BJ (cell line): ENCODE measurements at regions not wholly inside any gene's neighbourhood (a gene's known extent, or its start where the extent isn't known, plus 50 kb on each side); places are given as distances from the start of the nearest gene placed in this dataset.

Experiments
- CTCF ChIA-PET: fragments of 350-600 bp; formaldehyde crosslinking; extraction: SDS; loops from one replicate; lab custom pipeline; 2021; ENCODE audit warnings: antibody characterized with exemption, inconsistent platforms; lab: Yijun Ruan, JAX
- POLR2A ChIA-PET: fragments of 300-600 bp; sonication (Branson Sonifier 250); formaldehyde crosslinking; extraction: SDS; loops from one replicate; lab custom pipeline; 2021; ENCODE audit warnings: antibody characterized with exemption; lab: Charles Lee
- DNase-seq: peaks from one replicate; pipeline ENCODE4 v3.0.0-alpha.2; 2011; ENCODE audit warnings: low read depth
- H3K27me3 ChIP-seq: 2 replicates; pipeline ENCODE4 v1.6.0; 2011; ENCODE audit warnings: low read length; ENCODE audit not compliant: control insufficient read depth, insufficient read depth
- H3K36me3 ChIP-seq: 2 replicates; pipeline ENCODE4 v1.5.1; 2011; ENCODE audit warnings: low read length; ENCODE audit not compliant: control insufficient read depth, insufficient read depth
- H3K4me3 ChIP-seq: 2 replicates; pipeline ENCODE4 v1.5.1; 2011; ENCODE audit warnings: low read depth, mild to moderate bottlenecking, control low read depth, low read length
- TF ChIP-seq, protein P1 (sequence below): IDR thresholded peaks from 2 replicates; pipeline ENCODE4 v1.5.1; 2011; ENCODE audit warnings: low read depth, mild to moderate bottlenecking, control low read depth, inconsistent platforms, low read length, moderate library complexity; ENCODE audit not compliant: insufficient read depth

DNA sequence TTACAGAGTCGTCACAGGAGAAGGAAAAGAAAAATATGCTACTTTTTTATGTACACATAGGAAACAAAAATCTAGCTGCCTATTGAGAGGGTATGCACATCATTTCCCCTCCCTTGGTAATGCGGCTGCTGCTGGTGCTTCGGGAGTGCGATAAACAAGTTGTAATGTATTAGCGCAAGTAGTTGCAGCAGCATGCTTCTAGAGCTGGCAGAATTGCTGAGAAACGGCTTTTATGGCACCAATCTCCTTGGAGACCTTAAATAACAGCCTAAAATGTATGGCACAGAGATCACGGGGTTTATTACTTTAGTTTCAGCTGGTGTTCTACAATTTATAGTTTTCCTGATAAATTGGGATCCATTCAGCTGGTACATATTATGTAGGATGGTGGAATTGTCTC is 447.6 kb upstream of the TMPO start:
- CTCF ChIA-PET: no interaction called here
- Histone ChIP-seq H3K27me3 (no peaks in the 10 kb centered on the region), H3K4me3 (no peak overlapping the region), H3K36me3 (no peaks in the 10 kb centered on the region)
- TF ChIP-seq, protein P1, sequence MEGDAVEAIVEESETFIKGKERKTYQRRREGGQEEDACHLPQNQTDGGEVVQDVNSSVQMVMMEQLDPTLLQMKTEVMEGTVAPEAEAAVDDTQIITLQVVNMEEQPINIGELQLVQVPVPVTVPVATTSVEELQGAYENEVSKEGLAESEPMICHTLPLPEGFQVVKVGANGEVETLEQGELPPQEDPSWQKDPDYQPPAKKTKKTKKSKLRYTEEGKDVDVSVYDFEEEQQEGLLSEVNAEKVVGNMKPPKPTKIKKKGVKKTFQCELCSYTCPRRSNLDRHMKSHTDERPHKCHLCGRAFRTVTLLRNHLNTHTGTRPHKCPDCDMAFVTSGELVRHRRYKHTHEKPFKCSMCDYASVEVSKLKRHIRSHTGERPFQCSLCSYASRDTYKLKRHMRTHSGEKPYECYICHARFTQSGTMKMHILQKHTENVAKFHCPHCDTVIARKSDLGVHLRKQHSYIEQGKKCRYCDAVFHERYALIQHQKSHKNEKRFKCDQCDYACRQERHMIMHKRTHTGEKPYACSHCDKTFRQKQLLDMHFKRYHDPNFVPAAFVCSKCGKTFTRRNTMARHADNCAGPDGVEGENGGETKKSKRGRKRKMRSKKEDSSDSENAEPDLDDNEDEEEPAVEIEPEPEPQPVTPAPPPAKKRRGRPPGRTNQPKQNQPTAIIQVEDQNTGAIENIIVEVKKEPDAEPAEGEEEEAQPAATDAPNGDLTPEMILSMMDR: no peak
- no peak for DNase-seq
- POLR2A ChIA-PET: no interaction called here

DNA sequence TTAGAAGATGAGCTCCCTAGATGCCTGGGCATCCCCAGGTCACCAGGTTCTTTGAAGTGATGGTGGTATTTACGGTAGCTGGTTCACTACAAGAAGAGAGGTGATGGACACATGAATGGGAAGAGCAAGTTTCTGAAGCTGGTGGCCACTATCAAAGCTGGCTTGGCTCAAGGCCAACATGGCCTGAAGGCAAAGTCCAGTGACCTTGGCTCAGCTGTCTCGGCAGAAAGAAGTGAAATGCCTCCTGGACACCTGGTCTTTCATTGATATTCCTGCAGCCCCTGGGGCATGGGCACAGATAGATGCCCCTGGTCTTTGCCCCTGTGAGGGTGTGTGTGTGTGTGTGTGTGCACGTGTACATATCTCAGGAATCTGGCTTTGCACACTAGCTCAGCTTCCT is 441.8 kb upstream of the TMPO start:
- ChIA-PET CTCF (no interaction called here), POLR2A (no interaction called here)
- H3K27me3 ChIP-seq: no peaks in the 10 kb centered on the region
- no peak for DNase-seq
- H3K4me3 ChIP-seq: no peak overlapping the region
- no peaks in the 10 kb centered on the region for H3K36me3 ChIP-seq
- TF ChIP-seq, protein P1: no peak

DNA sequence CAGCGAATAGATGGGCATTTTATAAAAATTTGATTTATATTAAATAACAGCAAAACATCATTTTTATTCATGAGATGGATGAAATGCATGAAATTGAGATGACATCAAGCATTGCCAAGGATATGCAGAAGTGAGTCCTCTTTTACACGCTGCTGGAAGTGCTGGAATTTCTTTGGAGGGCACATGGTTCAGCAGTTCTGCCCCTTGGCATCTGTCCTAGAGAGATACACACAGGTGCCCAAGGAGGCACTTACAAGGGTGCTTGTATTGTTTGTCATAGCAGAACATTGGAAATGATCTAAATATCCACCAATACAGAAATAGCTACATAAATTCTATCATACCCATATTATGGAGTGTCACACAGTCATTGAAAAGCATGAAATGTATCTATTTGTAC is 441.1 kb upstream of the TMPO start:
- no peaks in the 10 kb centered on the region for H3K36me3 ChIP-seq
- no peak overlapping the region for H3K4me3 ChIP-seq
- H3K27me3 ChIP-seq: no peaks in the 10 kb centered on the region
- CTCF ChIA-PET: no interaction called here
- TF ChIP-seq, protein P1: no peak
- POLR2A ChIA-PET: no interaction called here
- DNase-seq: no peak

DNA sequence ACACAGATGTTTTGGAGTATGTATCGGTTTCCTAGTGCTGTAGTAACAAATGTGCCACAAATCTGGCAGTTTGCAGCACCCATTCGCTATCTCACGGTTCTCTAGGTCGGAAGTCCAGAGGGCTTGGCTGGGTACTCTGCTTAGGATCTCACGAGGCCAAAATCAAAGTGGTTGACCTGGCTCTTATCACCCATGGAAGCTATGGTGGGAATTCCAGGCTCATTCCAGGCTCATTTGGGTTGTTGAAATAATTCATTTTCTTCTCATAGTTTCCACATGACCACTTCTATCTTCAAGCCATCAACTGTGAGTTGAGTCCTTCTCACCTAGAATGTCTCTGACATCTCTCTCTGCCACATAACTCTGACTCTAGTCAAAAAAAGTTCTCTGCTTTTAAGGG is 431.0 kb upstream of the TMPO start:
- DNase-seq: no peak
- Histone ChIP-seq H3K27me3 (no peaks in the 10 kb centered on the region), H3K4me3 (no peak overlapping the region), H3K36me3 (no peaks in the 10 kb centered on the region)
- TF ChIP-seq, protein P1: no peak
- ChIA-PET POLR2A (no interaction called here), CTCF (no interaction called here)

DNA sequence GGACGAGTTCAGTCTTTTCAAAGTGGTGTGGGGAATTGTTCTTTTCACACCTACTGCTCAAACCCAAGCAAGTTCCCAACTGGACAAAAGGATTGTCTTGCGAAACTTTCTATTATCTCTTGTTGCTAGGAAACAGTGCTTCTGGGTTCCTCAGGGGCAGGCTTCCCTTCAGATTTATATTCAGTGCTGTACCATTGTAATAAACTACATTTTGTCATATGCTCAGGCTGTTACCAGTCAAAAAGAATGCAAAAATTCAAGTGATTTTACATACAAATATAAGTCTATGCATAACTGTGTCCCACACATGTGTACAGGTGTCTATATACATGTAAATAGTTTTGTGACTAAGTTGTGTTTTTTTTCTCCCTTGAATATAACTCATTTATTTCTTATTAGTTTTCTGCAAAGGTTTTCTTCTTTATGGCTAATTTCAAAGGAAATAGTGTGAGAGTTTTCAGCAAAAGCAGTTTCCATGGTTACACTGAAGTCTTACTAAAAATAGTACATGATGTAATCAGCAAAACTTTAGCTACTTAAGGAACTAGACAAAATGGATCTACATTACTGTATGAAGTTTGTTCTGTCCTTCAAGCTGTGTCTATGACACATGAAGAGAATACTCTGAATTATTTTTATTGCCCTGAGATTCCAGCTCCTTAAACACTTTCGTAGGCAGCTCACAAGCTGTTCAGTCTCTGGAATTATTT is 430.2 kb upstream of the TMPO start:
- no peak overlapping the region for H3K4me3 ChIP-seq
- ChIA-PET CTCF (no interaction called here), POLR2A (no interaction called here)
- DNase-seq: no peak
- no peaks in the 10 kb centered on the region for H3K27me3 ChIP-seq
- TF ChIP-seq, protein P1: no peak
- H3K36me3 ChIP-seq: no peaks in the 10 kb centered on the region
